B cell (primary cell): ENCODE measurements at regions not wholly inside any gene's neighbourhood (a gene's known extent, or its start where the extent isn't known, plus 50 kb on each side); places are given as distances from the start of the nearest gene placed in this dataset.
"Not testable (repeated sequence)": the region's sequence is repeated elsewhere in the genome, so short reads cannot be mapped to it uniquely, and the experiment has no call there.

ENCODE experiments used
- EZH2 ChIP-seq: IDR thresholded peaks from 2 replicates; pipeline ENCODE4 v1.6.1; 2012; ENCODE audit warnings: borderline replicate concordance, low read depth, mild to moderate bottlenecking, moderate library complexity, low read length; ENCODE audit not compliant: insufficient read depth, poor library complexity, severe bottlenecking
- TF ChIP-seq, protein P1 (sequence below): fragments of 200-600 bp; IDR thresholded peaks from one replicate; pipeline ENCODE4 v1.8.0; 2022; ENCODE audit warnings: antibody characterized with exemption, mild to moderate bottlenecking

DNA sequence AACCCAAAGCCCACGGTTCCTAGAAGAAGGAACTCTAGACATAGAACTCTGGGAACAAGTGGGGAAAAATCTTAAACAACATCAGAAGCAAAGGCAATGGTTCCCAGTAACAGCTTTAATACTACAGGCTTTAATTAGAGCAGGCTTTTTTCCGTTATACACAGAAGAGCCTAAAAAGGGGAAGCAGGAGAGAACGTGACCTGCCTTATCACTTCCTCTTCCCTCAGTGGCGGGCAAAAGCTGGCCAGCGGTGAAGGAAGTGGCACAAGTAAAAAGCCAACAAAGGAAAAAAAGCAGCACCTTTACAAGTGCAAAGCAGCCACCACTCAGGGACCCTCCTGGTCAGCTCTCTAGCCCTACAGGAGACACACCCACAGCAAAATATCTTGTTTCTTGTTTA is 149.3 kb downstream of the RBMY1D start:
- TF ChIP-seq, protein P1, sequence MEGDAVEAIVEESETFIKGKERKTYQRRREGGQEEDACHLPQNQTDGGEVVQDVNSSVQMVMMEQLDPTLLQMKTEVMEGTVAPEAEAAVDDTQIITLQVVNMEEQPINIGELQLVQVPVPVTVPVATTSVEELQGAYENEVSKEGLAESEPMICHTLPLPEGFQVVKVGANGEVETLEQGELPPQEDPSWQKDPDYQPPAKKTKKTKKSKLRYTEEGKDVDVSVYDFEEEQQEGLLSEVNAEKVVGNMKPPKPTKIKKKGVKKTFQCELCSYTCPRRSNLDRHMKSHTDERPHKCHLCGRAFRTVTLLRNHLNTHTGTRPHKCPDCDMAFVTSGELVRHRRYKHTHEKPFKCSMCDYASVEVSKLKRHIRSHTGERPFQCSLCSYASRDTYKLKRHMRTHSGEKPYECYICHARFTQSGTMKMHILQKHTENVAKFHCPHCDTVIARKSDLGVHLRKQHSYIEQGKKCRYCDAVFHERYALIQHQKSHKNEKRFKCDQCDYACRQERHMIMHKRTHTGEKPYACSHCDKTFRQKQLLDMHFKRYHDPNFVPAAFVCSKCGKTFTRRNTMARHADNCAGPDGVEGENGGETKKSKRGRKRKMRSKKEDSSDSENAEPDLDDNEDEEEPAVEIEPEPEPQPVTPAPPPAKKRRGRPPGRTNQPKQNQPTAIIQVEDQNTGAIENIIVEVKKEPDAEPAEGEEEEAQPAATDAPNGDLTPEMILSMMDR, result not testable (repeated sequence)
- TF ChIP-seq EZH2, result not testable (repeated sequence)
